ENCODE measurements at regions not wholly inside any gene's neighbourhood (a gene's known extent, or its start where the extent isn't known, plus 50 kb on each side); places are given as distances from the start of the nearest gene placed in this dataset.

- Histone ChIP-seq H2AFZ (no peak overlapping the region), H3K4me1 (ENCODE audit: insufficient read depth) (no peaks in the 10 kb centered on the region), H3K36me3 (replicated peaks; ENCODE audit: insufficient read depth, low read depth) (no peaks in the 10 kb centered on the region), H3K27me3 (no peaks in the 10 kb centered on the region), H3K79me2 (no peaks in the 10 kb centered on the region), H4K20me1 (ENCODE audit: insufficient read depth, poor library complexity, severe bottlenecking) (no peaks in the 10 kb centered on the region), H3K9me2 (replicated peaks; ENCODE audit: insufficient read depth) (no peaks in the 10 kb centered on the region), H3K4me2 (no peak overlapping the region), H3K4me3 (no peak overlapping the region), H3K27ac (no peak overlapping the region), H3K9me3 (ENCODE audit: low read depth) (no peaks in the 10 kb centered on the region)
- TF ChIP-seq EZH2phosphoT487 (IDR thresholded peaks at IDR 0.05; ENCODE audit: low read depth, severe bottlenecking, unreplicated experiment) (no peak), CTCF (IDR thresholded peaks at IDR 0.05; ENCODE audit: poor library complexity) (no peak), EZH2 (IDR thresholded peaks at IDR 0.05; ENCODE audit: borderline replicate concordance) (no peak)
- no peak for DNase-seq (ENCODE audit: low spot score)
Measured at GRCh38 chr3:154794814-154795445, 285.2 kb upstream of the MME start.

GRCh38 chr3:154794391-154794790 is 285.7 kb upstream of the MME start:
- no peak overlapping the region for H3K27ac ChIP-seq
- H3K9me3 ChIP-seq (ENCODE audit: low read depth) = no peaks in the 10 kb centered on the region
- H3K4me3 ChIP-seq = no peak overlapping the region
- H4K20me1 ChIP-seq (ENCODE audit: insufficient read depth, poor library complexity, severe bottlenecking) = no peaks in the 10 kb centered on the region
- 76% methylated on average over 1 of the region's 1 CpG for WGBS (ENCODE audit: low lambda C conversion rate, missing lambda C conversion rate)
- no peaks in the 10 kb centered on the region for H3K36me3 ChIP-seq (replicated peaks; ENCODE audit: insufficient read depth, low read depth)
- no peaks in the 10 kb centered on the region for H3K9me2 ChIP-seq (replicated peaks; ENCODE audit: insufficient read depth)
- H3K27me3 ChIP-seq = no peaks in the 10 kb centered on the region
- H2AFZ ChIP-seq = no peak overlapping the region
- TF ChIP-seq EZH2 (IDR thresholded peaks at IDR 0.05; ENCODE audit: borderline replicate concordance) (no peak), CTCF (IDR thresholded peaks at IDR 0.05; ENCODE audit: poor library complexity) (no peak), EZH2phosphoT487 (IDR thresholded peaks at IDR 0.05; ENCODE audit: low read depth, severe bottlenecking, unreplicated experiment) (no peak)
- H3K4me2 ChIP-seq = no peak overlapping the region
- no peaks in the 10 kb centered on the region for H3K79me2 ChIP-seq
- H3K4me1 ChIP-seq (ENCODE audit: insufficient read depth) = no peaks in the 10 kb centered on the region
- DNase-seq (ENCODE audit: low spot score) = no peak

GRCh38 chr3:154792828-154793227 is 287.3 kb upstream of the MME start:
- Histone ChIP-seq H3K79me2 (no peaks in the 10 kb centered on the region), H3K27me3 (no peaks in the 10 kb centered on the region), H3K36me3 (replicated peaks; ENCODE audit: insufficient read depth, low read depth) (no peaks in the 10 kb centered on the region), H3K27ac (no peak overlapping the region), H4K20me1 (ENCODE audit: insufficient read depth, poor library complexity, severe bottlenecking) (no peaks in the 10 kb centered on the region), H3K4me3 (no peak overlapping the region), H3K4me2 (no peak overlapping the region), H3K4me1 (ENCODE audit: insufficient read depth) (no peaks in the 10 kb centered on the region), H3K9me2 (replicated peaks; ENCODE audit: insufficient read depth) (no peaks in the 10 kb centered on the region), H3K9me3 (ENCODE audit: low read depth) (no peaks in the 10 kb centered on the region), H2AFZ (no peak overlapping the region)
- TF ChIP-seq EZH2phosphoT487 (IDR thresholded peaks at IDR 0.05; ENCODE audit: low read depth, severe bottlenecking, unreplicated experiment) = no peak
- TF ChIP-seq CTCF (IDR thresholded peaks at IDR 0.05; ENCODE audit: poor library complexity) = no peak
- TF ChIP-seq EZH2 (IDR thresholded peaks at IDR 0.05; ENCODE audit: borderline replicate concordance) = no peak
- no peak for DNase-seq (ENCODE audit: low spot score)
- 67% methylated on average over 1 of the region's 1 CpG for WGBS (ENCODE audit: low lambda C conversion rate, missing lambda C conversion rate)

GRCh38 chr3:154791611-154792010 is 288.5 kb upstream of the MME start:
- no peaks in the 10 kb centered on the region for H3K36me3 ChIP-seq (replicated peaks; ENCODE audit: insufficient read depth, low read depth)
- H4K20me1 ChIP-seq (ENCODE audit: insufficient read depth, poor library complexity, severe bottlenecking) = no peaks in the 10 kb centered on the region
- no peak overlapping the region for H3K4me3 ChIP-seq
- no peaks in the 10 kb centered on the region for H3K79me2 ChIP-seq
- H2AFZ ChIP-seq = no peak overlapping the region
- no peaks in the 10 kb centered on the region for H3K9me3 ChIP-seq (ENCODE audit: low read depth)
- H3K4me2 ChIP-seq = no peak overlapping the region
- no peaks in the 10 kb centered on the region for H3K4me1 ChIP-seq (ENCODE audit: insufficient read depth)
- no peaks in the 10 kb centered on the region for H3K9me2 ChIP-seq (replicated peaks; ENCODE audit: insufficient read depth)
- no peak for DNase-seq (ENCODE audit: low spot score)
- H3K27me3 ChIP-seq = no peaks in the 10 kb centered on the region
- TF ChIP-seq CTCF (IDR thresholded peaks at IDR 0.05; ENCODE audit: poor library complexity) (no peak), EZH2phosphoT487 (IDR thresholded peaks at IDR 0.05; ENCODE audit: low read depth, severe bottlenecking, unreplicated experiment) (no peak), EZH2 (IDR thresholded peaks at IDR 0.05; ENCODE audit: borderline replicate concordance) (no peak)
- H3K27ac ChIP-seq = no peak overlapping the region

All from hepatocyte (in vitro differentiated cells).